ENCODE measurements at regions not wholly inside any gene's neighbourhood (a gene's known extent, or its start where the extent isn't known, plus 50 kb on each side); places are given as distances from the start of the nearest gene placed in this dataset.

DNA sequence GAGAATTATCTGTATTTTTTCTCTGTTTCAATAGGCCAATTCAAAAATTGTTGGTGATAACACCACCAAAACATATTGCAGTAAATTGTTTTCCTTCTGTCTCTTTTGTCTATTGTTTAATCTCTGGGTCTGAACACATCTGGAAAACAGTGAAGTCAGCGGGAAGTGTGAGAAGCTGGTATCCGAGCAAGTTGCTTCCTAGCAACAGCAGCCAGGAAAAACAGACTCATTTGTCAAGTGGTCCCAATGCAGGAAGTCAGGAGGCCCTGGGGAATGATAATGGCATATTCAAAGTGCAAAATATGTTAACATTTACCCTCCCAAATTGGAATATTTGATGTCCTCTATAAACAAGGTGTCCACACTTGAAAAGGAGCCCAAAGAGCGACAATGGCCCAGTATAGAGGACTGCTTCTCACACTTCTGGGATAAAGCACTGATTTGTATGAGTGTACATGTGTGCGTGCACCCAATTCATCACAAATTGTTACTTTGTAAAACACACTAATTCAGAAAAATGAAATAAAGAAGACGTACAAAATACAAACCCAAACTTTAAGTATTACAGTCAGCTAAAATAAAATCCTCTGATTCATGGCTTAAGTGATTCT is 515.0 kb downstream of the TBC1D4 start:
- DNase-seq (ENCODE audit: low spot score), result no peak

DNA sequence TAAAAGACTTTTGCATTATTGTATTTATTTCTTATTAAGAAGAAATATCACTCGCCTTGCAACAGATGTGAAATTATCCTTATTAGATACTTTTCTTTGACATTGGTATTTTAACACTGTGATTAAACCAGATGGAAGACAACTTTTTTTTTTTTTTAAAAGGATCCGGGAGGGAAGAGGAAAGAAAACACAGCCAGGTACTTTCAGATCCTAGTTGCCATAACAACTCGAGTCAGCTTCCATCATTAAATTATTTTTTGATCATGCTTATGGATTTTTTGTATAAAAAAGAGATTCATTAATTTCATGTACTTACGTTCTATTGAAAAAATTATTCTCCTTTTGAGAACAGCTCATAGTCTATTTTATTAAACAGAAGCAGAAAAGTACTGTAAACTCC is 515.7 kb downstream of the TBC1D4 start:
- no peak for DNase-seq (ENCODE audit: low spot score)

DNA sequence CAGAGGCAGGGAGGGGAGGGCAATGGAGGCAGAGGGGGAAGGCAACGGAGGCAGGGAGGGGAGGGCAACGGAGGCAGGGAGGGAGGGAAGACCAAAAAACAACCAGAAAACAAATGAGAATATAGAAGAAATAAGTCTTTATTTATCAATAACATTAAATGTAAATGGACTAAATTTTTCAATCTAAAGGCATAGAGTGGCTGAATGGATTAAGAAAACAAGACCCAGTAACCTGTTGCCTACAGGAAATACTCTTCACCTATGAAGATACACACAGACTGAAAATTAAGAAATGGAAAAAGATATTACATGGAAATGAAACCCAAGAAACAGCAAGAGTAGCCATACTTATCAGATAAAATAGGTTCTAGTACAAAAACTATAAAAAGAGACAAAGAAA is 536.3 kb downstream of the TBC1D4 start:
- no peak for DNase-seq (ENCODE audit: low spot score)

DNA sequence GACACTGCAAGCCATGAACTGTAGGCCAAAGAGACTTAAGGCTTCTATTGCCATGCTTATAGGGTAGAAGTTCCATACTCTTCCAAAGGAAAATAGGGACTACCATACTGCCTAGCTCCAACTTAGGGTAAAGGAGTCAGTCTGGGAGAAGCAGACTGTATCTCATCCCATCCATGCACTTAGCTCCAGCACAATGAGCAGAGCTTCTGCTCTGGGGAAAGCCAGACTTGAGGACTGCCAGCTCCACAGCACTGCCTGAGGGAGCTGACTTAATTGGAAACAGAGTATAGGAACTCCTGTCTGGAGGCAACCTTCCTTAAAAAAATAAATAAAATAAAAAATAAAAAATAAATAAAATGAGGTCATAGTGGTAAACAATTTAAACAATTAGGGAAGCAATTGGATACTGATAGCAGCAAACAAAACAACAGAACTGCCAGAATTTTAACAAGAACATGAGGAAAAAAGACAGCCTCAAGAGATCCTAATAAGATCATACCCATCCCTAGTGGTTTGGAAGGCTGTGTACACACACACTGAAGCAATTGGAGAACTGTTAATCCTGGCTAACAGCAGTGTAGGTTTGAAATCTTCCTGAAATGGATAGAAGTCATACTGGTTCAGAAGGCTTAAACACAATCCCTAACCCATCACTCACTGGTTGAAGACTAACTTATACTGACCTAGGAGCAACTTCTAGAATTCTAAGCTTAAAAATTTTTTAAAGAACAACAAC is 550.1 kb downstream of the TBC1D4 start:
- no peak for DNase-seq (ENCODE audit: low spot score)

DNA sequence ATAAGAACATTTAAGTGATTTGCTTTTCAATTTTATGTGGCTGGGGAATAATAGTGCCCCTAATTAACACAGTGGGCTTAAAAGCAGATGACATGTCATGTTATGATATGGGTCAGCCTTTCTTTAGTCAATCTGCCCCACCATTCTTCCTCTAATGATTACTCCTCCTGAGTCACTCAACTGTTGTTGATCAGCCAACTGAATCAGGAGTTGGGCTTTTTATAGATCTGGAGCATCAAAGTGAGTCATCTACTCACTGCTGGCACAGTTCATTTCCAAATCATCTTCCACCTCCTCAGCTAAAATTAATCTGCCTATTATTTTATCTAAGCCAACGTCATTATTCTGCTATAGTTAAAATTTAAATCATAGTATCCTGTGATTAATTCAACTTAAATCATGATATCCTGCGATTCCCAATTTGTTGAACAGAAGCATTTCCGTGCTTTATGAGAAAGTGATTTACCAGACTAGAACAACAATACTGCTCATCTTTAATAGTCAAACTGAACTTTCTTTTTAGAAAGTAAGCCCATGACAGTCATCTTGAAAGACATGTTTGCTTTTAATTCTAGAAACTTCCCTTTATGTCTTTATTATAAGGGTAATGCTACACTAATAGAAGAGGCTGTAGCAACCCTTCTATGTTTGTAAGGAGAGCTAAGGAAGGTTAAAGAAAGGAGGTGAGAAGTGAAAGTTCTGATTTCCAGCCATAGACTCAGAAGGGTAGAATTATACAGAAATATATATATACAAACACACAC is 551.4 kb downstream of the TBC1D4 start:
- no peak for DNase-seq (ENCODE audit: low spot score)

DNA sequence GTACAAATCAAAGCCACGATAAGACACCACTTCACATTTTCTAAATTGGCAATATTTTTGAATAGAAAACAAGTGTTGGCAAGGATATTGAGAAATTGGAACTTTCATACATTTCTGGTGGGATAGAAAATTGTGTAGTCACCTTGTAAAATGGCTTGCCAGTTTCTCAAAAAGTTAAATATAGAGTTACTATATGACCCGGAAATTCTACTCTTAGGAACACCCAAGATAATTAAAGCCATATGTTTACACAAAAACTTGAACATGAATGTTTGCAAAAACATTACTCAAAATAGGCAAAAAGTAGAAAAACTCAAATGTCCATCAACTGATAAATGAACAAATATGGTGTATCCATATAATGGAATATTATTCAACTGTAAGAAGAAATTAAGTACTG is 552.5 kb downstream of the TBC1D4 start:
- no peak for DNase-seq (ENCODE audit: low spot score)

DNA sequence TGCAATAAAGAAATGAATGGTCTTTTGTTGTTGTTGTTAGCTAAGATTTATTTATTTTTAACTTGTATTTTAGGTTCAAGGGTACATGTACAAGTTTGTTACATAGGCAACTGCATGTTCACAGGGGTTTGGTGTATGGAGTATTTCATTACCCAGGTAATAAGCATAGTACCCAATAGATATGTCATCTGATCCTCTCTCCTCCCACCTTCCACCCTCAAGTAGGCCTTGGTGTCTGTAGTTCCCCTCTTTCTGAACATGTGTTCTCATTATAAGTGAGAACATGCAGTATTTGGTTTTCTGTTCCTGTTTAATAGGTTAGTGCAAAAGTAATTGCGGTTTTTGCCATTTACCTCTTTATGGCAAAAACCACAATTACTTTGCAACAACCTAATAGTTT is 554.1 kb downstream of the TBC1D4 start:
- no peak for DNase-seq (ENCODE audit: low spot score)

DNA sequence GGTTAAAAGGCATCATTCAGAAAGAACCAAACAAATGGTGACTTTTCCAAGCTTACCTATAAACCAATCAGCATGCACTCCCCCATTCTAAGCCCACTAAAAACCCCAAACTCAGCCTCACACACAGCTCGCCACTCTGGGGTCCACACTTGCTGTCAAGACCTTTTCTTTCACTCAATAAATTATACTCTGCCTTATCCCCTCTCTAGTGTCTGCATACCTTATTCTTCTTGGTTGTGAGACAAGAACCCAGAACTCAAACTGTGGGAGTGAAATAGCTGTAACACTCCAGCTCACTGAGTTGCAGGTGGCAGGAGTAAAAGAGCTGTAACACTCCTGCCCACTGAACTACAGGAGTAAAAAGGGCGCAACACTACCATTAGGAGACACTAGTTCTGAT is 559.0 kb downstream of the TBC1D4 start:
- no peak for DNase-seq (ENCODE audit: low spot score)

DNA sequence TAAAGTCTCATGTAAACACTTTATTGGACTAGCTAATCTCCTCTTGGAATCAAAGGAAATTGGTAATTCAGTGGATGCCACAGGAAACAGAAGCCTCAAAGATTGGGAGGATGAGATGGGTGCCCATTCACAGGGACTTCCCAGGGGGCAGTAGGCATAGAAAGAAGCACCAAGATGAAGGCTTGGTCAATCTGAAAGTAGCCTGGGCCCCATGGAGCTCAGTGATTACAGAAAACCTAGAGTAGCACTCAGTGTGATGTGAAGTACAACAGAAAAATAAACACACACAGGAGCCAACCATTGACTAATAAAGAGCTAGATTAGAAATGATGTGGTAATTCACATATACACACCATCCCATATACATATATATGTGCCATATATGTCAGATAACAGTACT is 560.6 kb downstream of the TBC1D4 start:
- DNase-seq (ENCODE audit: low spot score), result no peak

DNA sequence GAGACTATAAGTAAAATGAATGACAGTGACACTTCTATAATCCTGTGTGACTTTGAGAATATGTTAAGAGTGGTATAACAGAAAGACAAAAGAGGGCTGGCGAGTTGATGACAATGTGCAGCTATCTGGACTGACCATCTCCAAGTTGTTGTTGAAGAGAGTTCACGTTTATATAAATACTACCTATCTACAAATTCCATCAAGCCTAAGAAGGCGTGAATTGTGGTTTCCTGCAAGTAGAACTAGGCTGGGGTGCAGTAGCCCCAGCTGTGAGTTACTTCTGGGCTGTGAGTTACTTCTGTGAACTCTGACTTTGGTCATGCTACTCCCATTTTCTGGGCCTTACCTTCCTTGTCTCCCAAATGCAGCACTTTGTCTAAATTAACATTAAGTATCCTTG is 561.0 kb downstream of the TBC1D4 start:
- no peak for DNase-seq (ENCODE audit: low spot score)

DNA sequence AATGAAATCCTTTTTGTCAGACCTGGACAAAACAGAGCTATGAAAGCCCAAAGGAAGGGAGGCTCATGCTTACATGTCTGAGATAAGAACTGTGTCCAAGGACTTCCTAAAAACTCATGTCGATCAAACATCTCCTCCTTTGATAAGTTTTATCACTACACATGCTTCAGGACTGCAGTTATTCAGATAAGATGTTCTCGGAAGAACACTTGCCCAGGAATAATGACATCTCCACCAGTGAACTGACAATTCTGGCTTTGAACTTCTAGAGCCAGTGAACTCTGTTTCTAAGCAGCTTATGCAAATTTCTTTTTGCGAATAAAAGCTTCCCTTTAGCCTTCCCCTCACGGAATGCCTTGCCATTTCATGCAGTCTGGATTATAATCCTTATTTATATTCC is 561.6 kb downstream of the TBC1D4 start:
- DNase-seq (ENCODE audit: low spot score), result no peak

DNA sequence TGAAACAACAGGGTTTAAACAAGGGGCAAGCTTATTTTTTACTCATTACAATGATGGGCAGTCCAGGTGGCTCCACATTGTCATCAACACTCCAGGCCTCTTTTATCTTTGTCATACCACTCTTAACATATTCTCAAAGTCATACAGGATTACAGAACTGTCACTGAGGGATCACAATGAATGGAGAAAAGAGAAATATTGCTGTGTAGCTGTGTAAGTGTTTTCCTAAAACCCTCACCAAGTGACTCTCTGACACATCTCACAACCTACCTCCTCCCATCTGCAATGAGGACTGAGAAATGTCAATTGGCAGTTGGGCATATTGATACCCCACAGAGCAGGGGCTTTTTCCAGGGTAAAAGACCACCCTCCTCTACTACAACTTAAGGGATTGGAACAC is 562.1 kb downstream of the TBC1D4 start:
- DNase-seq (ENCODE audit: low spot score), result no peak

DNA sequence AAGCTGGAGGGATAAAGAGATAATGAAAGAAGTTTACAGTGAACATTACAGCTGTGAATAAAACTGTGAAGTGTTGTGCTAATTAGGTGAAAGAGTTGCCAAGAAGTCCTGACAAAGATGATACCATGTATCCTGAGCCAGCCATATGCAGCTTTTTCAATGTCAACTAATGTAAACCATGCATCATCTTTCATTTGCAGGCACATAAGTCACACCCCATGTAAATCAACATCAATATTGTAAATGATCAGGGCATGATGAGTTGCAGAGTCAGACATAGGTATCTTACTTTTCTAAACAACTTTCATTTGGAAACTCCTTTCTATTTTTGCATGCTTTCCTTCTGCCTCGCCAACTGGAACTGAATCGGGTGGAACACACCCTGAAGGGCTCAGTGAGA is 569.1 kb downstream of the TBC1D4 start:
- no peak for DNase-seq (ENCODE audit: low spot score)

DNA sequence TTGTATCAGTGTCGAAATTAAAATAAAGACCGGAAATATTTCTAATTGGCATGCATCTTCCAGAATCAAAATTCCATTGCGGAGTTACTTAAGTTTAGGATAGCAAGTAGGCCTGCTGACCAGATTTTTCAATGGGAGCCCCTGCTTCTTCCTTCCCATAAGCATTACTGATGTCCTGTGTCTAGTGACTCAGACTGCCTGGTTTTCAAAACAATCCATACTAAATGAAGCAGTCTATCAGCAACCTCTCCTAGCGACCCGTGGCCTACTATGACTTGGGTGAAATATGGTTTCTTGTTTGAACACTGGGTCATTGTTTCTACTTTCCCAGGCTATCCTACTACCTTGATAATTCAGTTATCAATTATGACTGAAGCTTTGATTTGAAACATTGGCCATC is 571.6 kb downstream of the TBC1D4 start:
- no peak for DNase-seq (ENCODE audit: low spot score)

DNA sequence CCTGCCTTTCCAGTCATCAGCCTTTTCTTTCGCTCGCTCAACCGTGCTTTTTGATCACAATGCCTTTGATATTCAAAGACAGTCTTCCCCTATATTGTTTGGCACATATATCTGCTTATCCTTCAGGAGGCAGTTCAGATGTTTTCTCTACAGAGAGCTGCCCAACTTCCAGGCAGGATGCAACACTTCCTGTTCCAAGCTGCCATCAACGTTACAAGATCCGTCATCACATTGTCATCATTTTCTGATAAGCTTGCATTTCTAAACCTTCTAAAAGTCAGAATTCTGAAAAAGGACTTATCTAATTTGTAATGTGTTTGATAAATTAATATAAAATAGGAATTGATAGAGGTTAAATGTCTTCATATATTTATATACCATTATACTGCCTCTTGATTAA is 574.2 kb downstream of the TBC1D4 start:
- no peak for DNase-seq (ENCODE audit: low spot score)

DNA sequence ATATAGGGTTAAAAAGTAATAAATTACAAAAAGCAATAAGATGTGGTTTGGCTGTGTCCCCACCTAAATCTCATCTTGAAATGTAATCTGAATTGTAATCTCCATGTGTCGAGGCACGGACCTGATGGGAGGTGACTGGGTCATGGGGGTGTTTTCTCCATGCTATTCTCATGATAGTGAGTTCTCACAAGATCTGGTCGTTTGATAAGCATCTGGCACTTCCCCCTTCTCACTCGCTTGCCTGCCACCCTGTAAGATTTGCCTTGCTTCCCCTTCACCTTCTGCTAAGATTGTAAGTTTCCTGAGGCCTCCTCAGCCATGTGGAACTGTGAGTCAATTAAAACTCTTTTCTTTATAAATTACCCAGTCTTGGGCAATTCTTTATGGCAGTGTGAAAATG is 577.4 kb downstream of the TBC1D4 start:
- no peak for DNase-seq (ENCODE audit: low spot score)

DNA sequence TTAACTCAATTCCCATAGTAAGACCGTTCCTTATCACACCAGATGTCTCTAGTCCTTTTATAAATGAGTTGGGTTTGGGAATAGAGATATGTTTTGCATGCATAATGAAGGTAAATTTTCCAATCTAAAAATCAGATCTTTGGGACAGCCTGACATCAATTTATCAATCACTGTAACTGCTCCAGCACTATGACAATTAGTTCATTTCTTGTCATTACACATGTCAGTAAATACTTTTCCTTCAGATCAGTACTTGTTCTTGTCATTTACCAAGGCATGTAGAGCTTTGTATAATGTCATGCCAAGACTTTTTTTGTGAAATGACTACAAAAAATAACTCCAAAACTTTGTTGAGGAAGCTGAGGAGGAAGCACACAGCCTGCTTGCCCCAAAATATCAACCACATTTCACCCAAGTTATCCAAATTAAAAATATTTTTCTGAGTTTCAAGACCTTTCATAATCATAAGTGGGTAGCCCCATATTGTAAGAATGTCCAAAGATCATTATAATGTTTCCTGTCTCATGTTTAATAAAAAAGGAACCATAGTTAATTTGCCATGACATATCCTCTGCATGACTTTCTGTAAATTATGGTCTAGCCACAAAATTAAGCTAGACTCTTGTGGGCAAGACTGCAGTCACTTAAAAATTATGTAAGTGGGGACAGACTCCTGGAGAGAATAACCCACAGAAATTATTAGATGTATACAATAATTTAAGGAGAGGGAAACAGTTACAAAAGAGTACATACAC is 586.8 kb downstream of the TBC1D4 start:
- DNase-seq (ENCODE audit: low spot score), result no peak

DNA sequence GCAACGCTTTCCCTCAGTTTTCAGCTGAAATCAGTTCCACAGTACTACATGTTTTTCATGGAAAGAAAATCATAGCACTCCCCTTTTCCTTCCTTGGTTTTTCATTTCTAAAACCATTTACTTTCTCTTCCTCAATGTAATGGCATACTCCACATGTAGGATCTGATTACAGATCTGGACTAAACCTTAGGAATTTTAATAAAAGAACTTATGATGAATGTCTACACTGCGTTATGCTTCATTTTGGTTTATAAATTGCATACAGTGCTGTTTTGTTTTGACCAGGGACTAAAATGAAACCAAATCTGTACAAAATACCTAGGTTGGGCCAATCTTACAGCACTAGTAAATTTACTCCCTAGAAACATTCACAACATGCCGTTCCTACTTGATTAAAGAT is 589.9 kb downstream of the TBC1D4 start:
- DNase-seq (ENCODE audit: low spot score), result no peak

DNA sequence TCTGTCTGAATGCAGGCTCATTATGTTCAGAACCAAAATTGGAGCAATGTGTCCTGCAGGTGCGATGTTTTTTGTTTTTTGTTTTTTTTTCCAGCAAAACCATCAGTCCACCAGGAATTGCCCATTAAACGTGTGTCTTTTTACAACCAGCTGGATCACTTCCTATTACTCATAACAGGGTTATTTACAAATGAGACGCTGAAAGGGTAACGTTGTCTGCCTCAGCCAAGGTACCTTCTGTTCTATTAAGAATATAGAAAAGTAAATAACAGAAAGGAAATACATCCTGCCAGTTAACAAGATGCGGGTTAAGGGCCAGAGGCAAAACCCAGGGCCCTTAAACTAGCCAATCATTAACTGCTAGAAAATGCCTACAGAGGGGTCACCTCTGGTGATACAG is 590.4 kb downstream of the TBC1D4 start:
- DNase-seq (ENCODE audit: low spot score), result no peak

DNA sequence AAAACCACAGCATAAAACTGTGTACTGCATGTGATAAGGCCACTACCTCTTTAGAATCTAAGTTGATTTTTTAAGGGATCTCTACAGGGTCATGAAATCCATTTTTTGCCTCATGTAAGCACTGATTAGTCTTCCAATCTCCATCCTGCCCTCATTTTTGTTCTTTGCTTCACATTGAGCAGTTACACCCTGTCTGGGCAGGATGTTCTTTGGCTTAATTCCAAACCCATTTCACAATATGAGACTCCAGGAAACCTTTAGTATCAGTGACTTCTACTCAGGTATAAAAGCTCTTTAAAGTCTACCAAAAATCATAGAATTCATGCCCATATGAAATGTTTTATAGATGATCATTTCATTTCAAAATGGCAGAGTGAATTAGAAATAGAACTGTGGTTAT is 592.6 kb downstream of the TBC1D4 start:
- DNase-seq (ENCODE audit: low spot score), result no peak

DNA sequence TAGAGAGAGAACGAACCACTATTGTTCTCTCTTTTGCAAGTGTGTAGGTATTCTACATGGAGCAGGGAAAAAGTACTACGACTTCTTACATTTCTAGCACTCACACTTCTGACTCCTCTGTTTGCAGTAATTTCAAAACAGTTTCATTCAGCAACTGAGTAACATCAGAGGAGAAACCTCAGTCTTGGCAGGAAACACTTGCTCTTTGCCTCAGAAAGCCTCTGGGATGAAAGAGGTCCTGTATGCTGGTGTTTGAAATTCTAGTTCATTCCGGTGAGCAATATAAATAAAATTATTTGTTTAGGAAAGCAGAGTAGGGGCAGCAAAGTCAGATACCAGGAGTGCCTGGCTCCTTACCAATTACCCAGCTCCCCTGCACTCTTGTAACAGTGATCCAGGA is 595.5 kb downstream of the TBC1D4 start:
- DNase-seq (ENCODE audit: low spot score), result no peak

DNA sequence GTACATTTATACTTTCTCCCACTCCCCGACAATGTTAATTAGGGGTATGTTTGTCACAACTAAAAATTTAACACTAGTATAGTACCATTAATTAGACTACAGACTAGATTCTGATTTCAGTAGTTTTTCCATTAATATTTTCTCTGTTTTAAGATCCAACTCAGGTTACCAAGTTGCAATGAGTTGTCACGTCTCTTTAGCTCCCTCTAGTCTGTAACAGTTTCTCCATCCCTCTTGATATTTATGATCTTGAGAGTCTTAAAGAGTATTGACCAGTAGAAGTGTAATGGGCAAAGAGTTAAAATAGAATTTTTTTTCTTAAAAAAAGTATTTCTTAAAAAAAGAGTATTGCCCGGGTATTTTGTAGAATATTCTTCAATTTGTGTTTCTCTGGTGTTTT is 598.1 kb downstream of the TBC1D4 start:
- DNase-seq (ENCODE audit: low spot score), result no peak

Data from SW480 (cell line).